Natural killer cell (primary cell): ENCODE measurements at regions not wholly inside any gene's neighbourhood (a gene's known extent, or its start where the extent isn't known, plus 50 kb on each side); places are given as distances from the start of the nearest gene placed in this dataset.

ENCODE experiments used
- ATAC-seq, 3 donors: fragments of 150-1000 bp in 2 of 3; fragments of 200-7000 bp in 1 of 3; cut with Tn5 transposase; 1 replicate in 1 of 3; 2 replicates in 2 of 3; pipeline ENCODE4 v1.10.0; 2021; ENCODE audit warnings: mild to moderate bottlenecking in 2 of 3, moderate library complexity in 2 of 3
- DNase-seq, 2 donors: peaks; one replicate each; pipeline versions ENCODE4 v3.0.0 to v3.0.0-alpha.2; 2013 to 2021; ENCODE audit warnings: mixed read lengths in 1 of 2
- H3K27ac ChIP-seq: one replicate; pipeline ENCODE4 v1.5.1; 2013; ENCODE audit warnings: mild to moderate bottlenecking, low read length
- H3K27me3 ChIP-seq: one replicate; pipeline ENCODE4 v1.6.1; 2013; ENCODE audit warnings: low read length; ENCODE audit not compliant: control insufficient read depth, insufficient read depth
- H3K36me3 ChIP-seq: one replicate; pipeline ENCODE4 v1.6.1; 2013; ENCODE audit warnings: low read length; ENCODE audit not compliant: control insufficient read depth, insufficient read depth
- H3K4me1 ChIP-seq: one replicate; pipeline ENCODE4 v1.6.1; 2013; ENCODE audit warnings: low read length; ENCODE audit not compliant: control insufficient read depth, insufficient read depth
- H3K4me3 ChIP-seq: one replicate; pipeline ENCODE4 v1.5.1; 2013; ENCODE audit warnings: low read length
- H3K9me3 ChIP-seq: one replicate; pipeline ENCODE4 v1.6.1; 2013; ENCODE audit warnings: low read length; ENCODE audit not compliant: control insufficient read depth, insufficient read depth
- H3K27ac Mint-ChIP-seq, 2 donors: one replicate each; pipeline ENCODE4 v1.8.0; 2022; ENCODE audit warnings: mild to moderate bottlenecking in 2 of 2, mixed read lengths in 2 of 2, moderate library complexity in 1 of 2
- H3K27me3 Mint-ChIP-seq, 2 donors: one replicate each; pipeline ENCODE4 v1.8.0; 2022; ENCODE audit warnings: low read depth in 2 of 2, mixed read lengths in 2 of 2
- H3K36me3 Mint-ChIP-seq: one replicate; pipeline ENCODE4 v1.8.0; 2022; ENCODE audit warnings: mixed read lengths
- H3K4me1 Mint-ChIP-seq, 2 donors: one replicate each; pipeline ENCODE4 v1.8.0; 2022; ENCODE audit warnings: mixed read lengths in 2 of 2
- H3K4me3 Mint-ChIP-seq: one replicate; pipeline ENCODE4 v1.8.0; 2022; ENCODE audit warnings: mild to moderate bottlenecking, moderate library complexity, mixed read lengths
- H3K9me3 Mint-ChIP-seq, 2 donors: one replicate each; pipeline ENCODE4 v1.8.0; 2022; ENCODE audit warnings: mixed read lengths in 2 of 2
- whole genome bisulfite sequencing: methylation state at CpG from one replicate; pipeline ENCODE4 v1.1.7; 2013; ENCODE audit warnings: missing lambda C conversion rate; ENCODE audit not compliant: insufficient coverage; 5-methylcytosine and 5-hydroxymethylcytosine counted together
- intact Hi-C: fragments of 100-400 bp; cut with micrococcal nuclease; formaldehyde crosslinking; loops from one replicate; pipeline ENCODE4 v1.14.2; 2022
- TF ChIP-seq, protein P1 (sequence below): fragments of 200-600 bp; IDR thresholded peaks from one replicate; pipeline ENCODE4 v1.8.0; 2022; ENCODE audit warnings: antibody characterized with exemption

DNA sequence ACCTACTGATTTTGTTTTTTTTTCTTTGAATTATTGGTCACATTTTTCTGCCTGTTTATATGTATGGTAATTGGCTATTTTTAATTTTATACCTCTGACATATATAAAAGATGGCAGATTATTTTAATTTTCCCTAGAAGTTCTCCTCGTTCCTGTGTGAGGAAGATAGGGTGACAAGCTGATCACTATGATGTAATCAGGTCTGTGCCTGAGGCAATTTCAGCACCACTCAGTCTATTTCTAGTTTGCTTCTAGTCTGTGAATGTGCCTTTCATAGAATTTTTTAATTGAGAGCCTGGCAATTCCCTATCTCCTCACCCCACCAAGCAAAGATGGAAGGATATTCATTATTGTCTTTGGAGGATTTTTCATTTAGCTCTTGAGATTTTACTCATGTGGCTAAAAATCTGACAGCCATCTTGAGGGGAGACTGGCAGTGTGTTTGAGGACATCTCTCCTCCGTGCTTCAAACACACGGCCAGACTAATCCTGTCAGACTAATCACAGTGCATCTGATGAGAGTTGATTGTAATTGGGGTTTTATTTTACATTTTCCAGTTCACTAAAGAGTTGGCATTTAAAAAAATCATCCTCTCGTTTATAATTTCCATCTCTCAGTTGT is 500.3 kb downstream of the TRIML1 start:
- Histone ChIP-seq H3K4me3 (no peak overlapping the region), H3K27ac (no peak overlapping the region), H3K4me1 (no peaks in the 10 kb centered on the region), H3K36me3 (no peaks in the 10 kb centered on the region), H3K9me3 (no peaks in the 10 kb centered on the region), H3K27me3 (no peaks in the 10 kb centered on the region)
- WGBS = 44% methylated on average over 1 of the region's 4 CpGs
- no peak for DNase-seq
- ATAC-seq = no peak
- intact Hi-C loops = no loop called here
- no peaks in the 10 kb centered on the region for H3K36me3 Mint-ChIP-seq
- TF ChIP-seq, protein P1, sequence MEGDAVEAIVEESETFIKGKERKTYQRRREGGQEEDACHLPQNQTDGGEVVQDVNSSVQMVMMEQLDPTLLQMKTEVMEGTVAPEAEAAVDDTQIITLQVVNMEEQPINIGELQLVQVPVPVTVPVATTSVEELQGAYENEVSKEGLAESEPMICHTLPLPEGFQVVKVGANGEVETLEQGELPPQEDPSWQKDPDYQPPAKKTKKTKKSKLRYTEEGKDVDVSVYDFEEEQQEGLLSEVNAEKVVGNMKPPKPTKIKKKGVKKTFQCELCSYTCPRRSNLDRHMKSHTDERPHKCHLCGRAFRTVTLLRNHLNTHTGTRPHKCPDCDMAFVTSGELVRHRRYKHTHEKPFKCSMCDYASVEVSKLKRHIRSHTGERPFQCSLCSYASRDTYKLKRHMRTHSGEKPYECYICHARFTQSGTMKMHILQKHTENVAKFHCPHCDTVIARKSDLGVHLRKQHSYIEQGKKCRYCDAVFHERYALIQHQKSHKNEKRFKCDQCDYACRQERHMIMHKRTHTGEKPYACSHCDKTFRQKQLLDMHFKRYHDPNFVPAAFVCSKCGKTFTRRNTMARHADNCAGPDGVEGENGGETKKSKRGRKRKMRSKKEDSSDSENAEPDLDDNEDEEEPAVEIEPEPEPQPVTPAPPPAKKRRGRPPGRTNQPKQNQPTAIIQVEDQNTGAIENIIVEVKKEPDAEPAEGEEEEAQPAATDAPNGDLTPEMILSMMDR = no peak
- no peaks in the 10 kb centered on the region for H3K27me3 Mint-ChIP-seq
- H3K4me1 Mint-ChIP-seq = no peaks in the 10 kb centered on the region
- H3K4me3 Mint-ChIP-seq = no peak overlapping the region
- H3K9me3 Mint-ChIP-seq = peaks cover 11 to 15% of the 10 kb centered on the region in 2 donors
- no peak overlapping the region for H3K27ac Mint-ChIP-seq

DNA sequence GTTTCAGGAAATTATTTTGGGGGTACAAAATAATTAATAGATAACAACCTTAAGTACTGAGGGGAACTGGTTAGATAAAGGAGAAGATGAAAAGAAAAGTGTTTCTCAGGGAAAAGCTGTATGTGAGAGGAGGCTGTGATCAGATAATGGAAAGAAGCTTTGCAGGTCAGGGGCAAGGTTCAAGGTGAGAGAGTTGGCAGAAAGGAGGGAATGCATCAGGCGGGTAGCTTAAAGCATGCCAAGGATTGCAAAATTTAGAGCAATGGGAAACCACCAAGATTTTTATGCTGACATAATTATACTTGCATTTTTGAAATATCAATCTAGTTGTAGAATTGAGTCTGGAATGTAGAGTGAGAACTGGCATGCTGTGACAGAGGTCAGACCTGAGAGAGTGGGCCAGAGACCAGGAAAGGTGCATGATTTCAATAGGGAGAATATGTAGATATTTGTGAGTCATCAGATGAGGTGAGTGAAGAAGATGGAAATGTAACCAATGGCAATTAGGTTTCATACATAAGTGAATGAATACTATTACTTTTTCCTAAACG is 508.7 kb downstream of the TRIML1 start:
- no peak overlapping the region for H3K4me3 ChIP-seq
- WGBS = 50% methylated on average over 1 of the region's 2 CpGs
- H3K27ac ChIP-seq = no peak overlapping the region
- no peaks in the 10 kb centered on the region for H3K4me1 ChIP-seq
- ATAC-seq = no peak
- no peaks in the 10 kb centered on the region for H3K36me3 ChIP-seq
- no peak for DNase-seq
- Mint-ChIP-seq H3K4me1 (no peaks in the 10 kb centered on the region), H3K4me3 (no peak overlapping the region), H3K27ac (no peak overlapping the region), H3K9me3 (peaks cover 5 to 18% of the 10 kb centered on the region in 2 donors), H3K36me3 (no peaks in the 10 kb centered on the region), H3K27me3 (no peaks in the 10 kb centered on the region)
- H3K27me3 ChIP-seq = no peaks in the 10 kb centered on the region
- TF ChIP-seq, protein P1 = no peak
- peaks cover 4% of the 10 kb centered on the region for H3K9me3 ChIP-seq
- intact Hi-C loops = no loop called here

DNA sequence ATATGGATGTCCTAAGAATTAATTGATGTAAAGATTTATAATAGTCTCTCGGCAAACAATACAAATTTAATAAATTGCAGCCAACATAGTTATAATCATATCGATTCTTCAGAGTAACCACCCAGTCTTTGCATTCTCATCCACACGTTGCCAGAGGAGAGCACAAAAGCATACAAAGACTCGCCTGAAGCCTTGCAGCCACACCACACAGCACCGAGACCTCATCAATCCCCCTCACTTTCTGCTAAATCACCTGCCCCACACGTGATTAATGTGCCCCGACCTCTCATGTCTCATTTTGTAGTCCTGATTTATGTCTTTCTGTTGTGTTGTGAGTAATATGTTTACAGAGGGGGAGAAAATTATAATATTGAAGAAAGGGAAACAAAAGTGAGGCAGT is 510.4 kb downstream of the TRIML1 start:
- no peak overlapping the region for H3K4me3 ChIP-seq
- no peak overlapping the region for H3K27ac ChIP-seq
- TF ChIP-seq, protein P1 = no peak
- 80% methylated on average over 7 of the region's 7 CpGs for WGBS
- Mint-ChIP-seq H3K9me3 (peaks cover 5 to 21% of the 10 kb centered on the region in 2 donors), H3K36me3 (no peaks in the 10 kb centered on the region), H3K4me1 (no peaks in the 10 kb centered on the region), H3K27ac (no peak overlapping the region), H3K4me3 (no peak overlapping the region), H3K27me3 (no peaks in the 10 kb centered on the region)
- H3K4me1 ChIP-seq = no peaks in the 10 kb centered on the region
- intact Hi-C loops = no loop called here
- peaks cover 4% of the 10 kb centered on the region for H3K9me3 ChIP-seq
- ATAC-seq (no peak), DNase-seq (no peak)
- no peaks in the 10 kb centered on the region for H3K27me3 ChIP-seq
- no peaks in the 10 kb centered on the region for H3K36me3 ChIP-seq

DNA sequence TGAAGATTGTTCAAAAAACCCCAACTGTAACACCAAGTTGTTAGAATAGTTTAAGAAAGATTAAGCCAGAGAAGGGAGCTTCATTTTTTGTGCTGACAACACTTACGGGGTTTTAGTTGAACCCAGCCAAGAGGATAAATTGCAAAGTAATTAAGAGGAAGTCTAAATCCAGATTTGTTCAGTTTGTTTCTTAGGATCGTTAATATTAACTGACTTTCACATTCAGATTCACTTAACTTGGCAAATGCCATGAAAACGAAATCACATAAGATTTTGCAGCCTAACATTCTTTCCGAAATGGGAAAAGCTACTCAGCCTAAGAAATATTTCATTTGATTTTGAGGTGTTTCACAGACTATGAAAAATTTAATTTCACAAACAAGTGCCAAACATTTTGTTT is 511.3 kb downstream of the TRIML1 start:
- no peaks in the 10 kb centered on the region for H3K36me3 Mint-ChIP-seq
- TF ChIP-seq, protein P1 = no peak
- no peak overlapping the region for H3K27ac ChIP-seq
- H3K4me1 ChIP-seq = no peaks in the 10 kb centered on the region
- no peaks in the 10 kb centered on the region for H3K4me1 Mint-ChIP-seq
- no peak for ATAC-seq
- no peaks in the 10 kb centered on the region for H3K27me3 ChIP-seq
- no peak for DNase-seq
- no peak overlapping the region for H3K27ac Mint-ChIP-seq
- intact Hi-C loops = no loop called here
- no peak overlapping the region for H3K4me3 ChIP-seq
- WGBS = 100% methylated on average over 1 of the region's 4 CpGs
- no peaks in the 10 kb centered on the region for H3K27me3 Mint-ChIP-seq
- no peak overlapping the region for H3K4me3 Mint-ChIP-seq
- no peaks in the 10 kb centered on the region for H3K36me3 ChIP-seq
- H3K9me3 ChIP-seq = peaks cover 4% of the 10 kb centered on the region
- H3K9me3 Mint-ChIP-seq = peaks cover 5 to 23% of the 10 kb centered on the region in 2 donors
